ENCODE measurements at regions not wholly inside any gene's neighbourhood (a gene's known extent, or its start where the extent isn't known, plus 50 kb on each side); places are given as distances from the start of the nearest gene placed in this dataset.

DNA sequence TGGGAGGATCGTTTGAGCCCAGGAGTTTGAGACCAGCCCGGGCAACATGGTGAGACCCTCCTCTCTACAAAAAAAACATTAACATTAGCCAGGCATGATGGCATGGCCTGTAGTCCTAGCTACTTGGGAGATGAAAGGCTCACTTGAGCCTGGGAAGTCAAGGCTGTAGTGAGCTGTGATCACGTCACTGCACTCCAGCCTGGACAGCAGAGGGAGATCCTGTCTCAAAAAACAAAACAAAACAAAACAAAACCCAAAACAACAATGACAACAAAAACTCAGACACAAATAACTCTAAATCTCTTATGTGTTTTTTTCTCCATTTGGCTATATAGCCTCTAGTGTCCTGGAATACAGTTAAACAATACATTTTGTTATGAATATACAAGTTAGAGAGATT is 127.3 kb upstream of the STK26 start:
- no peak for DNase-seq (ENCODE audit: low read depth)
- TF ChIP-seq CTCF (conservative IDR thresholded peaks at IDR 0.05; ENCODE audit: low read depth, low read length) = no peak
- no peak overlapping the region for H3K4me3 ChIP-seq (ENCODE audit: low read length)

DNA sequence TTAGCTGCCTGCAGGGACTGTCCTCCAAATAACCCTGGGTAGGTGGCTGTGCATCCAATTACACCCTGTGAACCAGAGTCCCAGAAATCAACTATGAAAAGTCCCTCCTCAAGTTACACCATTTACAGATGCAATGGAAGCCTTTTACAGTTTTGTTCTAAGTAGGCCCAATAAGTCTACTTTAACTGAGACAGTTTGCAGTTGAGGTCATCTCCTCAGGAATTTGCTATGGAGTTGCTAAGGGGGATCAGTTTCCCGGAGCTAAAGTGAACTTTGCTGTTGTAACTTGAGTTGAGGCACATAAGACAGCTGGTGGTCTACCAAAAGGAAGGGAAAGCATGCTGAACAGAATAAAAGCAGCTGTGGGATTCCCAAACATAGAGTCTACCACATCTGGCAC is 121.6 kb upstream of the STK26 start:
- TF ChIP-seq CTCF (conservative IDR thresholded peaks at IDR 0.05; ENCODE audit: low read depth, low read length) = no peak
- DNase-seq (ENCODE audit: low read depth) = no peak
- H3K4me3 ChIP-seq (ENCODE audit: low read length) = no peak overlapping the region

- TF ChIP-seq CTCF (conservative IDR thresholded peaks at IDR 0.05; ENCODE audit: low read depth, low read length) = no peak
- DNase-seq (ENCODE audit: low read depth) = no peak
- no peak overlapping the region for H3K4me3 ChIP-seq (ENCODE audit: low read length)
Measured at GRCh38 chrX:131907488-131908314, 115.4 kb upstream of the STK26 start.

DNA sequence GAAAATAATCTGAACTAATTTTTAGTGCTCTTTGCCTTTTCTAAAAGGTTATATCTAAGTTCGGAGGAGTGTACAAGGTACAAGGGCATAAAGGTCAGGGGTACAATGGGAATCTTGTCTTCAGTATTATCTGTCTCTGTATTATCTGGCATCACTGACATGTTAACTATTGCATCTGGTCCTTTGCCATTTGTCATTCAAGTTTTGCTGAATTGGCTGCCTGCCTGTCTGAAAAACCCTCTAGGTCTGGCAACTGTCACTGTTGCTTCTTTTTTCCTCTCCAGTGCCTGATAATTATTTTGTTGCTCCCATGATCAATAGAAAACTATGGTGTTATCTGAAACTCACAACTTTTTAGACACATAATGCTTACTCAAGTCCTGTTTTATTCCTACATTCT is 112.5 kb upstream of the STK26 start:
- no peak for DNase-seq (ENCODE audit: low read depth)
- no peak overlapping the region for H3K4me3 ChIP-seq (ENCODE audit: low read length)
- TF ChIP-seq CTCF (conservative IDR thresholded peaks at IDR 0.05; ENCODE audit: low read depth, low read length) = no peak

- no peak overlapping the region for H3K4me3 ChIP-seq (ENCODE audit: low read length)
- no peak for DNase-seq (ENCODE audit: low read depth)
- no peak for TF ChIP-seq CTCF (conservative IDR thresholded peaks at IDR 0.05; ENCODE audit: low read depth, low read length)
Measured at GRCh38 chrX:131915488-131915887, 107.6 kb upstream of the STK26 start.

GRCh38 chrX:131917588-131917987 is 105.5 kb upstream of the STK26 start:
- H3K4me3 ChIP-seq (ENCODE audit: low read length) = no peak overlapping the region
- no peak for DNase-seq (ENCODE audit: low read depth)
- TF ChIP-seq CTCF (conservative IDR thresholded peaks at IDR 0.05; ENCODE audit: low read depth, low read length) = no peak

DNA sequence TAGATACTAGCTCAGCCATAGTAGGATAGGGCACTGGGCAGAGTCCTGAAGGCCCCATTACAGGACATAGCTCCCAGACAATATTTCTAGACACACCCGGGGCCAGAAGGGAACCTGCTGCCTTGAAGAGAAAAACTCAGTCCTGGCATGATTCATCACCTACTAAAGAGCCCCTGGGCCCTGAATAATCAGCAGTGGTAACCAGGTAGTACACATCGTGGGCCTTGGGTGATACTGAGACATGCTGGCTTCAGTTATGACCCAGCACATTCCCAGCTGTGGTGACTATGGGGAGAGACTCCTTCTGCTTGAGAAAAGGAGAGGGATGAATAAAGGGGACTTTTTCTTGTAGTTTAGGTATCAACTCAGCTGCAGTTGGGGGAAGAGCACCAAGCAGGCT is 104.3 kb upstream of the STK26 start:
- H3K4me3 ChIP-seq (ENCODE audit: low read length) = no peak overlapping the region
- TF ChIP-seq CTCF (conservative IDR thresholded peaks at IDR 0.05; ENCODE audit: low read depth, low read length) = no peak
- no peak for DNase-seq (ENCODE audit: low read depth)

All from retinal pigment epithelial cell (primary cell).